ENCODE measurements at regions not wholly inside any gene's neighbourhood (a gene's known extent, or its start where the extent isn't known, plus 50 kb on each side); places are given as distances from the start of the nearest gene placed in this dataset.
"Not testable (repeated sequence)": the region's sequence is repeated elsewhere in the genome, so short reads cannot be mapped to it uniquely, and the experiment has no call there.

GRCh38 chr16:27650073-27650701 lies 100.2 kb downstream of the KATNIP start:
- peaks cover 2% of the 10 kb centered on the region for H3K36me3 Mint-ChIP-seq (ENCODE audit: low read depth)
- DNase-seq (no peak), ATAC-seq (no peak)
- H3K27ac Mint-ChIP-seq: no peak overlapping the region
- H3K9me3 Mint-ChIP-seq: no peaks in the 10 kb centered on the region
- H3K27me3 Mint-ChIP-seq: no peaks in the 10 kb centered on the region
- H3K4me3 Mint-ChIP-seq: no peak overlapping the region
- H3K4me1 Mint-ChIP-seq: peaks cover 3% of the 10 kb centered on the region

GRCh38 chr16:27651301-27651700 lies 101.4 kb downstream of the KATNIP start:
- Mint-ChIP-seq H3K27me3 (no peaks in the 10 kb centered on the region), H3K9me3 (no peaks in the 10 kb centered on the region), H3K36me3 (ENCODE audit: low read depth) (peaks cover 8% of the 10 kb centered on the region), H3K4me1 (peaks cover 3% of the 10 kb centered on the region), H3K4me3 (no peak overlapping the region), H3K27ac (no peak overlapping the region)
- ATAC-seq: no peak
- no peak for DNase-seq

GRCh38 chr16:27657811-27658210 lies 107.9 kb downstream of the KATNIP start:
- no peaks in the 10 kb centered on the region for H3K9me3 Mint-ChIP-seq
- no peaks in the 10 kb centered on the region for H3K4me1 Mint-ChIP-seq
- DNase-seq: no peak
- H3K36me3 Mint-ChIP-seq (ENCODE audit: low read depth): peaks cover 14% of the 10 kb centered on the region
- H3K4me3 Mint-ChIP-seq: no peak overlapping the region
- H3K27ac Mint-ChIP-seq: no peak overlapping the region
- no peaks in the 10 kb centered on the region for H3K27me3 Mint-ChIP-seq
- no peak for ATAC-seq

- no peak for ATAC-seq
- no peaks in the 10 kb centered on the region for H3K4me1 Mint-ChIP-seq
- H3K27me3 Mint-ChIP-seq: no peaks in the 10 kb centered on the region
- H3K4me3 Mint-ChIP-seq: no peak overlapping the region
- no peak overlapping the region for H3K27ac Mint-ChIP-seq
- DNase-seq: no peak
- peaks cover 10% of the 10 kb centered on the region for H3K36me3 Mint-ChIP-seq (ENCODE audit: low read depth)
- H3K9me3 Mint-ChIP-seq: no peaks in the 10 kb centered on the region
Measured at GRCh38 chr16:27660507-27660906, 110.6 kb downstream of the KATNIP start.

- H3K27me3 Mint-ChIP-seq; DNase-seq; H3K4me1 Mint-ChIP-seq; H3K4me3 Mint-ChIP-seq; ATAC-seq; H3K36me3 Mint-ChIP-seq (ENCODE audit: low read depth); H3K27ac Mint-ChIP-seq; H3K9me3 Mint-ChIP-seq: not testable (repeated sequence)
Measured at GRCh38 chr16:27663235-27663634, 113.3 kb downstream of the KATNIP start.

- no peak overlapping the region for H3K4me3 Mint-ChIP-seq
- H3K9me3 Mint-ChIP-seq: no peaks in the 10 kb centered on the region
- ATAC-seq: no peak
- H3K36me3 Mint-ChIP-seq (ENCODE audit: low read depth): peaks cover 4% of the 10 kb centered on the region
- no peaks in the 10 kb centered on the region for H3K27me3 Mint-ChIP-seq
- DNase-seq: no peak
- H3K27ac Mint-ChIP-seq: no peak overlapping the region
- H3K4me1 Mint-ChIP-seq: no peaks in the 10 kb centered on the region
Measured at GRCh38 chr16:27665881-27666280, 115.9 kb downstream of the KATNIP start.

- H3K4me1 Mint-ChIP-seq: no peaks in the 10 kb centered on the region
- DNase-seq: no peak
- H3K27ac Mint-ChIP-seq: no peak overlapping the region
- no peak for ATAC-seq
- H3K9me3 Mint-ChIP-seq: peaks cover 6% of the 10 kb centered on the region
- H3K4me3 Mint-ChIP-seq: no peak overlapping the region
- H3K27me3 Mint-ChIP-seq: no peaks in the 10 kb centered on the region
- H3K36me3 Mint-ChIP-seq (ENCODE audit: low read depth): peaks cover 9% of the 10 kb centered on the region
Measured at GRCh38 chr16:27670071-27670810, 120.3 kb downstream of the KATNIP start.

- ATAC-seq (no peak), DNase-seq (no peak)
- H3K36me3 Mint-ChIP-seq (ENCODE audit: low read depth): peaks cover 9% of the 10 kb centered on the region
- peaks cover 6% of the 10 kb centered on the region for H3K9me3 Mint-ChIP-seq
- H3K4me1 Mint-ChIP-seq: no peaks in the 10 kb centered on the region
- no peaks in the 10 kb centered on the region for H3K27me3 Mint-ChIP-seq
- H3K27ac Mint-ChIP-seq: no peak overlapping the region
- H3K4me3 Mint-ChIP-seq: no peak overlapping the region
Measured at GRCh38 chr16:27671410-27671809, 121.5 kb downstream of the KATNIP start.

- ATAC-seq (no peak), DNase-seq (no peak)
- Mint-ChIP-seq H3K4me1 (no peaks in the 10 kb centered on the region), H3K4me3 (no peak overlapping the region), H3K9me3 (peaks cover 6% of the 10 kb centered on the region), H3K27ac (no peak overlapping the region), H3K36me3 (ENCODE audit: low read depth) (peaks cover 22% of the 10 kb centered on the region), H3K27me3 (no peaks in the 10 kb centered on the region)
Measured at GRCh38 chr16:27676839-27677238, 126.9 kb downstream of the KATNIP start.

GRCh38 chr16:27677263-27677662 lies 127.3 kb downstream of the KATNIP start:
- no peak overlapping the region for H3K27ac Mint-ChIP-seq
- peaks cover 6% of the 10 kb centered on the region for H3K9me3 Mint-ChIP-seq
- no peak overlapping the region for H3K4me3 Mint-ChIP-seq
- peaks cover 22% of the 10 kb centered on the region for H3K36me3 Mint-ChIP-seq (ENCODE audit: low read depth)
- DNase-seq: no peak
- H3K4me1 Mint-ChIP-seq: no peaks in the 10 kb centered on the region
- no peaks in the 10 kb centered on the region for H3K27me3 Mint-ChIP-seq
- ATAC-seq: no peak

- ATAC-seq (no peak), DNase-seq (no peak)
- Mint-ChIP-seq H3K27ac (no peak overlapping the region), H3K4me3 (no peak overlapping the region), H3K36me3 (ENCODE audit: low read depth) (peaks cover 24% of the 10 kb centered on the region), H3K9me3 (peaks cover 6% of the 10 kb centered on the region), H3K4me1 (no peaks in the 10 kb centered on the region), H3K27me3 (no peaks in the 10 kb centered on the region)
Measured at GRCh38 chr16:27678955-27679354, 129.0 kb downstream of the KATNIP start.

GRCh38 chr16:27679899-27680298 lies 130.0 kb downstream of the KATNIP start:
- Mint-ChIP-seq H3K27me3 (no peaks in the 10 kb centered on the region), H3K4me1 (no peaks in the 10 kb centered on the region), H3K9me3 (peaks cover 1% of the 10 kb centered on the region), H3K36me3 (ENCODE audit: low read depth) (peaks cover 21% of the 10 kb centered on the region), H3K27ac (no peak overlapping the region), H3K4me3 (no peak overlapping the region)
- DNase-seq (no peak), ATAC-seq (no peak)

- H3K27ac Mint-ChIP-seq: no peak overlapping the region
- DNase-seq (no peak), ATAC-seq (no peak)
- H3K4me1 Mint-ChIP-seq: no peaks in the 10 kb centered on the region
- peaks cover 20% of the 10 kb centered on the region for H3K36me3 Mint-ChIP-seq (ENCODE audit: low read depth)
- H3K4me3 Mint-ChIP-seq: no peak overlapping the region
- H3K9me3 Mint-ChIP-seq: no peaks in the 10 kb centered on the region
- H3K27me3 Mint-ChIP-seq: no peaks in the 10 kb centered on the region
Measured at GRCh38 chr16:27681681-27682080, 131.7 kb downstream of the KATNIP start.

GRCh38 chr16:27684047-27684446 lies 134.1 kb downstream of the KATNIP start:
- Mint-ChIP-seq H3K27me3 (no peaks in the 10 kb centered on the region), H3K4me3 (no peak overlapping the region), H3K4me1 (no peaks in the 10 kb centered on the region), H3K27ac (no peak overlapping the region), H3K36me3 (ENCODE audit: low read depth) (peaks cover 14% of the 10 kb centered on the region), H3K9me3 (no peaks in the 10 kb centered on the region)
- ATAC-seq (no peak), DNase-seq (no peak)

- Mint-ChIP-seq H3K27me3 (no peaks in the 10 kb centered on the region), H3K36me3 (ENCODE audit: low read depth) (peaks cover 9% of the 10 kb centered on the region), H3K27ac (no peak overlapping the region), H3K4me1 (no peaks in the 10 kb centered on the region), H3K4me3 (no peak overlapping the region), H3K9me3 (no peaks in the 10 kb centered on the region)
- DNase-seq (no peak), ATAC-seq (no peak)
Measured at GRCh38 chr16:27685807-27686206, 135.9 kb downstream of the KATNIP start.

All from activated naive CD8-positive, alpha-beta T cell treated with anti-CD3 and anti-CD28 coated beads, Interleukin-2, amount 50 U/mL, for 24 hours (primary cell).